D721Med (cell line): ENCODE measurements at regions not wholly inside any gene's neighbourhood (a gene's known extent, or its start where the extent isn't known, plus 50 kb on each side); places are given as distances from the start of the nearest gene placed in this dataset.

Experiments used
- DNase-seq: peaks from one replicate; pipeline ENCODE4 v3.0.0; 2011; ENCODE audit warnings: low spot score; ENCODE audit not compliant: insufficient read length
- FAIRE-seq: peaks from 2 replicates; lab custom pipeline; 2011; peaks lifted over from hg19 to GRCh38; lab: Jason Lieb, UNC
- TF ChIP-seq, protein P1 (sequence below): IDR thresholded peaks from 2 replicates; pipeline ENCODE4 v1.5.1; 2012; ENCODE audit warnings: mild to moderate bottlenecking, control low read depth; ENCODE audit not compliant: insufficient read depth; ENCODE audit errors: missing control alignments

DNA sequence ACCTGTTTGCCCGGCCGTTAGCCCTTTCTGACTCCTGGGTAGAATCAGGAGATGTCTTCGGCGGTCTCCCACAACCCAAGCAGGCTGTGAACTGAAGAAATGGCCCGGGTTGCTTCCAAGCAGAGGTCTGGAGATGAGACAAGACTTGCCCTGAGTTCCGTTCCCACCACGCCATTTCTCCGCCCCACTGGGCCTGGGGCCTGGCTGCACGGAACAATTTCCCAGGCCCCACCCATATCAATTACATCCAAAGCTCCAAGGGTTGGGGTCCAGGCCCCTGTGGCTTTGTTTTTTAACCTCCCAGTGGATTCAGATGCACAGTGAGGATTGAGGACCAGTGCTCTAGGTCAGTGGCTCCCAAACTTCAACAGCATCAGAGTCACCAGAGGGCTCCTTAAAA lies 214.5 kb upstream of the ARID1B start:
- FAIRE-seq, result no peak
- TF ChIP-seq, protein P1, sequence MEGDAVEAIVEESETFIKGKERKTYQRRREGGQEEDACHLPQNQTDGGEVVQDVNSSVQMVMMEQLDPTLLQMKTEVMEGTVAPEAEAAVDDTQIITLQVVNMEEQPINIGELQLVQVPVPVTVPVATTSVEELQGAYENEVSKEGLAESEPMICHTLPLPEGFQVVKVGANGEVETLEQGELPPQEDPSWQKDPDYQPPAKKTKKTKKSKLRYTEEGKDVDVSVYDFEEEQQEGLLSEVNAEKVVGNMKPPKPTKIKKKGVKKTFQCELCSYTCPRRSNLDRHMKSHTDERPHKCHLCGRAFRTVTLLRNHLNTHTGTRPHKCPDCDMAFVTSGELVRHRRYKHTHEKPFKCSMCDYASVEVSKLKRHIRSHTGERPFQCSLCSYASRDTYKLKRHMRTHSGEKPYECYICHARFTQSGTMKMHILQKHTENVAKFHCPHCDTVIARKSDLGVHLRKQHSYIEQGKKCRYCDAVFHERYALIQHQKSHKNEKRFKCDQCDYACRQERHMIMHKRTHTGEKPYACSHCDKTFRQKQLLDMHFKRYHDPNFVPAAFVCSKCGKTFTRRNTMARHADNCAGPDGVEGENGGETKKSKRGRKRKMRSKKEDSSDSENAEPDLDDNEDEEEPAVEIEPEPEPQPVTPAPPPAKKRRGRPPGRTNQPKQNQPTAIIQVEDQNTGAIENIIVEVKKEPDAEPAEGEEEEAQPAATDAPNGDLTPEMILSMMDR, result no peak
- no peak for DNase-seq

DNA sequence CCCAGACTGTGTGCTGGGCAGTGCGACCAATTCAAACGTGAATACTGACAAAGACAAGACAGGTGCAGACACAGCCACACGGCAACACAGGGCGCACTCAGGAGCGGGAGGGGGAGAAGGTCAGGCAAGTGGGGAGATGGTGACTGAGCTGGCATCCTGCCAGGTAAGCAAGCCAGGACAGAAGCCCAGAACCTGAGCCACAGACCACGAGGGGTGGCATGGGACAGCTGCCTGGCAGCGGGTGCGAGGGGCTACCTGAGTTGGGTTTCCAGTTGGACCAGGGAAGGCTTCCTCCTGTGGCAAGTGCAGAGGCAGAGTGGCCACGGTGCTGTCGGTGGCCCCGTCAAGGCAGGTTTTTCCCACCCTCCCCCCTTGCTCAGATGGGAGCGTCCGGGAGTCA lies 215.2 kb upstream of the ARID1B start:
- DNase-seq (no peak), FAIRE-seq (no peak)
- TF ChIP-seq, protein P1, result no peak

DNA sequence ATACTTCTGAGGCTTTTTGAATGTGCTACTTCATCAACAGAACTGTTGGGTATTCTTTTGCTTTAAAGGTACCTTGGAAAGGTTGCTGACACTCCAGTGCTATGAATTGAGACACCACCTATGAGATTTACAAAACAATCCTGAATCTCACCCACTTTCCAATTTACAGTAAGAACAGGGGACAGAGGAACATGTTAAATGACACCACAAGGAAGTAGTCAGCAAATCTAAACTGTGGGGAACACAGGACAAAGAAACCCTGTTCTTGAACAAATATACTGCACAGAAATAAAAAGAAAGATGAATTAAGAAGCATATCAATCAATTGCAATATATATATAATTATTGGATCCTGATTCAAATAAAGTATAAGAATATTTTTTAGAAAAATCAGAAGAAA lies 216.7 kb upstream of the ARID1B start:
- TF ChIP-seq, protein P1, result no peak
- FAIRE-seq, result no peak

DNA sequence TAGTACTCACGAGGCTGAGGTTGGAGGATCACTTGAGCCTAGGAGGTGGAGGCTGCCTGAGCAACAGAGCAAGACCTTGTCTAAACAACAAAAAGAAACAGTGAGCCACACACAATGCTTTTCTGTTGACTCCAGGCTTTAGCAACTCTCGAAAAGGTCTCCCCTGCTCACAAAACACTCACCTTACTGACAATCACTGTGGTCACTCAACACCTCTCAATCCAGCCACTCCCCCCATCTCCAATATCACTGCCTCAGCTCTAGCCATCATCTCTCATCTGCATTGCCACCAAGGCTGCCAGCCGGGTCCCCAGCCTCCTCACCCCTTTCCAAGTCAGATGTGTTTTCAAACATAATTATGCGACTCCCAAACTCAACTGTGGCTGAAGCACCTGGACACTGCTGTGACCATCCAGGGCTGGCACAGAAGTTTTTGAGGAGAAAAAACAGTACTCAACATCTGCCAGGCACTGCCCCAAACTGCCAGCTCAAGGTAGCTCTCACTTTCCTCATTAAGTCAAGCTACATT lies 218.0 kb upstream of the ARID1B start:
- FAIRE-seq (no peak), DNase-seq (no peak)
- TF ChIP-seq, protein P1, result no peak

More for the DNA sequence above, 216.7 kb upstream of the ARID1B start:
- no peak for DNase-seq

DNA sequence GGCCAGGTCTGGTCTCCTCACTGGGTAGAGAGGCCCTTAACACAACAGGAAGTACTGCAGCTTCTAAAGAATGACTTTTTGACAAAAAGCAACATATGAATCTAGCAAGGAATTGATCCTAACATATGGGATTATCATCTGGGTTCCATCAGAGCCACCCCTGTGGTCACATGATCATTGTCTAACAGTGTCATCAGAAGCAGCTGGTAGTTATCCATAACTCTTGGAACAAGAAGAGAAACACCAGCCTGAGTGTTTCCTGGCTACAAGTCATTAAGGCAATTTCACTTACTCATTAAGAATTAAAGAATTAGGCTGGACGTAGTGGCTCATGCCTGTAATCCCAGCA lies 219.3 kb upstream of the ARID1B start:
- FAIRE-seq (no peak), DNase-seq (no peak)
- TF ChIP-seq, protein P1, result no peak

DNA sequence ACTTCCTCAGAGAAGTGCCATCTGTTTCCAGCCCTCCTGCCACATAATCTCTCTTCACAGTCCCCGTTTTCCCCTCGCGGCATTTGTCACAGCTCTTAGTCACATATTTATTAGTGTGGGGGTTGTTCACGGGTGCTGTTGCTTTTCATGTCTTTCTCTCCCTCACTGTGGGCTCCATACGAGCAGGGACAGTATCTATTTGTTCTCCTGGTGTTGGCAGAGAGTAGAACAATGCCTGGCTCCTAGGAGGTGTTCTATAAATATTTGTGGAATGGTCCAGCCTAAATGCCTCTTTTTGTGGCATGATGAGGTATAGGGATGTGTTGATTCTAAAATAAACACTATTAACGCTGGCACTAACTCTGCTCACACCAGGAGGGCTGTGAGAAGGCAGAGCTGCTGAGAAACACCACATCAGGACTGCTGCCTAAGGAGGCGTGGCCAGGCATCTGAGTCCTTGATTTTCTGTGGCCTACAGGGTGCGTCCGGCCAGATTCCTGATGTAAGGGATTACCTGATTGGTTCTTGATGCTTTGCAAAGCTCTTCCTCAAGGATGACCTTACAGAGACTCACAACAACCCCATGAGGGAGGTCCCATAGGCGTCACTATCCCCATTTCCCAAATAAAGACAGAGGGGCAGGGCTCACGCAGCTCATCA lies 219.8 kb upstream of the ARID1B start:
- TF ChIP-seq, protein P1, result no peak
- no peak for DNase-seq
- no peak for FAIRE-seq

DNA sequence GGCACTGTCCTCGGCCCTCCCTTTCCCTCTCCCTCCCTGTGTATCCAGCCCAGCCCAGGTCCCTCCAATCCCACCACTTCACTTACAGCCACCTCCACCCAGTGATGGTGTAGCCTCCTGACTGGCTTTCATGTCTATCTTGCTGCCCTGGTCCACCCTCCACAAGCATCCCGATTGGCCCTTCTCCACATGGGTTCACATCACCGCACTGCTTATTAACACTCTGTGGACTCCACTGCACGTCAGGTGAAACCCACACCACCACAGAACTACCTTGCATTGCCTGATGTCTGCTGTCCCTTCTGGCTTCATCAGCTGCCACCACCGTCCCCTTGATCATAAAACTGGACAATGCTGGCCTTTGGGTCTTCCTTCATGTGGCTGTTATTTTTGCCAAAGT lies 220.4 kb upstream of the ARID1B start:
- FAIRE-seq, result no peak
- DNase-seq, result no peak
- TF ChIP-seq, protein P1, result no peak
